GM10248 (cell line): ENCODE measurements at regions not wholly inside any gene's neighbourhood (a gene's known extent, or its start where the extent isn't known, plus 50 kb on each side); places are given as distances from the start of the nearest gene placed in this dataset.

Experiments used
- CTCF ChIA-PET: fragments of 300-600 bp; sonication (Branson Sonifier 250); formaldehyde crosslinking; extraction: SDS; loops from one replicate; lab custom pipeline; 2021; ENCODE audit warnings: antibody characterized with exemption; lab: Yijun Ruan, JAX
- POLR2A ChIA-PET: fragments of 350-650 bp; sonication (Branson Sonifier 250); formaldehyde crosslinking; extraction: SDS; loops from one replicate; lab custom pipeline; 2020; ENCODE audit warnings: antibody characterized with exemption; lab: Yijun Ruan, JAX
- DNase-seq: peaks from one replicate; pipeline ENCODE4 v3.0.0; 2012; ENCODE audit errors: extremely low spot score
- TF ChIP-seq, protein P1 (sequence below): IDR thresholded peaks from 2 replicates; pipeline ENCODE4 v1.5.1; 2012; ENCODE audit warnings: mild to moderate bottlenecking, low read depth; ENCODE audit errors: extremely low read depth, missing control alignments, control extremely low read depth

- no peak for DNase-seq
- POLR2A ChIA-PET, result no interaction called here
- CTCF ChIA-PET, result interaction anchor here (2.0 kb wide), 1 partner anchor 17 kb away, joined by 4 read pairs; no protein-coding TSS in a partner anchor
- TF ChIP-seq, protein P1, sequence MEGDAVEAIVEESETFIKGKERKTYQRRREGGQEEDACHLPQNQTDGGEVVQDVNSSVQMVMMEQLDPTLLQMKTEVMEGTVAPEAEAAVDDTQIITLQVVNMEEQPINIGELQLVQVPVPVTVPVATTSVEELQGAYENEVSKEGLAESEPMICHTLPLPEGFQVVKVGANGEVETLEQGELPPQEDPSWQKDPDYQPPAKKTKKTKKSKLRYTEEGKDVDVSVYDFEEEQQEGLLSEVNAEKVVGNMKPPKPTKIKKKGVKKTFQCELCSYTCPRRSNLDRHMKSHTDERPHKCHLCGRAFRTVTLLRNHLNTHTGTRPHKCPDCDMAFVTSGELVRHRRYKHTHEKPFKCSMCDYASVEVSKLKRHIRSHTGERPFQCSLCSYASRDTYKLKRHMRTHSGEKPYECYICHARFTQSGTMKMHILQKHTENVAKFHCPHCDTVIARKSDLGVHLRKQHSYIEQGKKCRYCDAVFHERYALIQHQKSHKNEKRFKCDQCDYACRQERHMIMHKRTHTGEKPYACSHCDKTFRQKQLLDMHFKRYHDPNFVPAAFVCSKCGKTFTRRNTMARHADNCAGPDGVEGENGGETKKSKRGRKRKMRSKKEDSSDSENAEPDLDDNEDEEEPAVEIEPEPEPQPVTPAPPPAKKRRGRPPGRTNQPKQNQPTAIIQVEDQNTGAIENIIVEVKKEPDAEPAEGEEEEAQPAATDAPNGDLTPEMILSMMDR, result no peak
Observed at GRCh38 chr20:10953437-10953836, 279.6 kb upstream of the JAG1 start.

DNA sequence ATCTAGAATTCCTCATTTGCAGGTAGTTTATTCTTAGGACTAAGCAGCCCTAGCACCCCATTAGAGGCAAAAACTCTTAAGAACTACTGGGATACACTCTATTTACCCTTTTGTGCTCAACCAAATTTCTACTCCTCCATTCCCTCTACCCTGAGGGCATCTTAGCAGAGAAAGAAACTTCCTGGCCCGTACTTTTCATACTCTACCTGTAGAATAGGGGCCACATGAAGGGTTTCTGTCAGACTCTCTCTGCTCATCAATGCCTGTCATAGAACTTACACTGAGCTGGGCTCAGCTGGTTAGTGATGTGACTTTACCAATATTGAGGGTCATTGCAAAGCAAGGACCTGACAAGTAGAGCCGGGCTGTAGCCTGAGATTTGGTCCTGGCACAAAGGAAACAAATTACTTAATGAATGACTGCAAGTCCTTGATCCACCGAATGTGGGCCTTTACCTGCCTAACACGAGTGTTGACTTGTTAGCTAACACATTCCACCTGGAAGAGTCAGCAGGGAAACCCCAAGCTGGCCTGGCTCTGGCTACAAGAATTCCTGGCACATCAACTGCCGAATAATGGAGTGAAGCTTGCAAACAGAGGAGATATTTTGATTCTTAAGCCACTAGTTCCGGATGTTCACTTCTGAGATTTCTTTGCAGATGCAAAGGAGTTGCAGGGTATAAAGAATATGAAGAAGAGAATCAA, 280.5 kb upstream of the JAG1 start:
- no peak for DNase-seq
- ChIA-PET CTCF (interaction anchor here (0.7 to 2.0 kb wide), 4 partner anchors 10 to 251 kb away, joined by 3 to 5 read pairs (median 4); no protein-coding TSS in a partner anchor), POLR2A (no interaction called here)
- TF ChIP-seq, protein P1, result no peak

- TF ChIP-seq, protein P1, result no peak
- CTCF ChIA-PET, result interaction anchor here (0.7 to 1.7 kb wide), 3 partner anchors 11 to 250 kb away, joined by 3 to 5 read pairs (median 3); no protein-coding TSS in a partner anchor
Observed at GRCh38 chr20:10954908-10955580, 281.2 kb upstream of the JAG1 start.

DNA sequence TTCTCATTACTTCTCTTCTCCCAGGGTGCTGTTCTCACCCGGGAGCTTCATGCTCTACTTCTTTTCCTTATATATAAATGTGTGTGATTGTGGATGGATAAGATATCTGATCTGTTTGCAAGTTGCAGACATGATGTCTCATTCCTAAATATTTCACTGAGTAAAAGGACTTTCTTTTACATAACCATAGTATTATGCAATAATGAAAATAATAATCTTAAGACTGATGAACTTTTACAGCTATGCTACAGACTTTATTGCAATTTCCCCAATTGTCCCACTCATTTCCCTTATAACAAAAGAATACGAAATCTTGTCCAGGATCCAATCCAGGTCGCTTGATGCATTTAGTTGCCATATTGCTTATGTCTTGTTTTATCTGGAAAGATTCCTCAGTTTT, 284.5 kb upstream of the JAG1 start:
- POLR2A ChIA-PET, result no interaction called here
- TF ChIP-seq, protein P1, result no peak
- DNase-seq, result no peak
- CTCF ChIA-PET, result interaction anchor here (1.0 to 2.7 kb wide), 3 partner anchors 10 to 81 kb away, joined by 3 to 7 read pairs (median 4); no protein-coding TSS in a partner anchor

More at GRCh38 chr20:10954908-10955580, 281.2 kb upstream of the JAG1 start:
- POLR2A ChIA-PET, result no interaction called here
- DNase-seq, result no peak

DNA sequence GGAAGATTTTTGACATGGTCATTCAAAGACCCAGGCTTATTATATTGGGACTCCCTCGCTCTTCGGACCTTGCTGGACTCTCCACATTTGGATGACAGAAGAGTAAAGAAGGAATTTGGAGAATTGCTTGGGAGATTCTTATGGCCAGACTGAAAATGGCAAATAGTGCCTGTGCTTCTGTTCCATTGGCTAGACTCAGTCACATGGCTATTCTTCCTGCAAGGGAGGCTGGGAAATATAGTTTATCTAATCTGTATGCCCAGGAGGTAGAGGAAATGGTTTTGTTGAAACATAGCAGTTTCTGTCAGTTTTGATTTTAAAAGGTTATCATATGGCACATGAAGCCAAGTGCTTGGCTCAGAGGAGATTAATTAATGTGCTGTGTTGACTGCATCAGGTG, 286.6 kb upstream of the JAG1 start:
- POLR2A ChIA-PET, result no interaction called here
- DNase-seq, result no peak
- TF ChIP-seq, protein P1, result no peak
- CTCF ChIA-PET, result interaction anchor here (1.3 kb wide), 1 partner anchor 13 kb away, joined by 3 read pairs; no protein-coding TSS in a partner anchor

- DNase-seq, result no peak
- ChIA-PET POLR2A (no interaction called here), CTCF (interaction anchor here (1.3 kb wide), 1 partner anchor 14 kb away, joined by 3 read pairs; no protein-coding TSS in a partner anchor)
Observed at GRCh38 chr20:10961651-10962288, 288.0 kb upstream of the JAG1 start.

More at GRCh38 chr20:10961651-10962288, 288.0 kb upstream of the JAG1 start:
- TF ChIP-seq, protein P1, result no peak
